ENCODE measurements at regions not wholly inside any gene's neighbourhood (a gene's known extent, or its start where the extent isn't known, plus 50 kb on each side); places are given as distances from the start of the nearest gene placed in this dataset.

- DNase-seq, result no peak
Measured at GRCh38 chr11:20249796-20250195, 89.5 kb upstream of the DBX1 start.

- no peak for DNase-seq
Measured at GRCh38 chr11:20249378-20249777, 89.1 kb upstream of the DBX1 start.

- DNase-seq, result no peak
Measured at GRCh38 chr11:20248871-20249270, 88.6 kb upstream of the DBX1 start.

GRCh38 chr11:20248121-20248772, 88.0 kb upstream of the DBX1 start:
- no peak for DNase-seq

- no peak for DNase-seq
Measured at GRCh38 chr11:20247591-20248007, 87.3 kb upstream of the DBX1 start.

- DNase-seq, result peak; percentile 11
Measured at GRCh38 chr11:20243974-20244373, 83.7 kb upstream of the DBX1 start.

- DNase-seq, result no peak
Measured at GRCh38 chr11:20238712-20239111, 78.4 kb upstream of the DBX1 start.

GRCh38 chr11:20235164-20235563, 74.9 kb upstream of the DBX1 start:
- no peak for DNase-seq

- no peak for DNase-seq
Measured at GRCh38 chr11:20227631-20228030, 67.4 kb upstream of the DBX1 start.

GRCh38 chr11:20226933-20227332, 66.7 kb upstream of the DBX1 start:
- DNase-seq, result no peak

- no peak for DNase-seq
Measured at GRCh38 chr11:20221566-20221965, 61.3 kb upstream of the DBX1 start.

- DNase-seq, result no peak
Measured at GRCh38 chr11:20213790-20214189, 53.5 kb upstream of the DBX1 start.

- no peak for DNase-seq
Measured at GRCh38 chr11:20211691-20212090, 51.4 kb upstream of the DBX1 start.
